OCI-M2 (cell line): ENCODE measurements at regions not wholly inside any gene's neighbourhood (a gene's known extent, or its start where the extent isn't known, plus 50 kb on each side); places are given as distances from the start of the nearest gene placed in this dataset.
"Not testable (repeated sequence)": the region's sequence is repeated elsewhere in the genome, so short reads cannot be mapped to it uniquely, and the experiment has no call there.

Experiments used
- DNase-seq: peaks from one replicate; lab custom pipeline; 2025; ENCODE audit not compliant: unreplicated experiment; lab: John Stamatoyannopoulos, UW

DNA sequence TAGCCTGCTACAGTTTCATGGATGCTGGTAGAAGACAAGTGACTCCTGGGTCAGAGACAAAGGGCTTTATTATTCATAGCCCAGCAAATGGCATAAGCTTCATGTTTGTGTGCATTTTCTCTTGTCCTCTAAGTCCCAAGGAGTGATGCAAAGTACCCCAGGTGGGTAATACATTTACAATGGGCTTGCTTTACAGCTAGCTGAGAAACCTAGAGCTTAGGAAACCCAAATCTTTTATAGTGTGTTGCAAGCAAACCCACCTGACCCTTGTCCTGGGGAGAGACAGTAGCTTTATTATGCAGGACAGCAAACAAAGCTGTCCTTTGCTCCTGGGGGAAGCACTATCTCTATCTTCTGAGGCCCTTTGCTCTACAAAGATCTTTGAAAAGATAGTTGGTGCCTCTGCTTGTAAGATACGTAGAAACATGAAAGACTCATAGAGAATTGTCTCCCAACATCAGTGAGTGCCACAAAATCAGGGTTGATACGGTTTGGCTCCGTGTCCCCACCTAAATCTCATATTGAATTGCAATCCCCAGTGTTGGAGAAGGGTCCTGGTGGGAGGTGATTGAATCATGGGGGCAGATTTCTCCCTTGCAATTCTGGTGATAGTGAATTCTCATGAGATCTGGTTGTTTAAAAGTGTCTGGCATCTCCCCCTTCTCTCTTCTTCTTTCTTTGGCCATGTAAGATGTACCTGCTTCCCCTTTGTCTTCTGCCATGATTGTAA is 315.8 kb upstream of the USP24 start:
- no peak for DNase-seq

DNA sequence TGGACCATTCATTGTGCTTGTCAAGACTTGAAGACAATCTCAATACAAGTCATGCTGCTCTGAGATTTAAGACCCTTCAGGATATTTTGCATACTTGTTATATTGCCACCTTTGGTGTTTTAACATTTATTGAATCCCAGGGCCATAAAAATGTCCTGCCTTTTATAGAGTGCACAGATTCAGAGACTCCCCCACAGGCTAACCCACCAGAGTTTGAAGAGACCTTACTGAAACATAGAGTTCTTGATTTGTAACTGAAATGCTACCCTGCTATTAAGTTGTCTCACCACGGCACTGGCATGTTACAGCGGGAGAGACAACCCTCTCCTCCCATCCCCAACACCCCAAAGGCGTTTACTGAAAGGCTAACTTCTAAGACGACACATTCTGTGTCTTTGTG is 313.9 kb upstream of the USP24 start:
- DNase-seq: no peak

DNA sequence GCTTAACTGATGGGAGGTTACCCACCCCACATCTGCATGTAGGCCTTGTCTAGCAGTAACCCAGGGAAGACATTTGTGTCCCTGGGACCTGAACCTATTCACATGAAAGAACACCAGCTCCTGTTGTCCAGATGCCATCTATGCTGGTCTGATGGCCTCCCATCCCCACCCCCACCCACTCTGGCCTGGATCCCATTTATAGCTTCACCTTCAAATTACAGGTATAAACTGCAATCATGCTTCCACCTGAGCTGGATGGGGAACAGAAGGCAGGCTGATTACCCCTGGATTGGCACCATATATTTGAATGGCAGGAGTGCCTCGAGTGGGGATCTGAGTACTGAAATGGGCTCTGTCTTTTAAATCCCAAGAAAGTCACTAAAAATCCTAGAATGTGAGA is 312.7 kb upstream of the USP24 start:
- DNase-seq: no peak

- no peak for DNase-seq
These were observed 311.6 kb upstream of the USP24 start for GRCh38 chr1:55526716-55527115.

DNA sequence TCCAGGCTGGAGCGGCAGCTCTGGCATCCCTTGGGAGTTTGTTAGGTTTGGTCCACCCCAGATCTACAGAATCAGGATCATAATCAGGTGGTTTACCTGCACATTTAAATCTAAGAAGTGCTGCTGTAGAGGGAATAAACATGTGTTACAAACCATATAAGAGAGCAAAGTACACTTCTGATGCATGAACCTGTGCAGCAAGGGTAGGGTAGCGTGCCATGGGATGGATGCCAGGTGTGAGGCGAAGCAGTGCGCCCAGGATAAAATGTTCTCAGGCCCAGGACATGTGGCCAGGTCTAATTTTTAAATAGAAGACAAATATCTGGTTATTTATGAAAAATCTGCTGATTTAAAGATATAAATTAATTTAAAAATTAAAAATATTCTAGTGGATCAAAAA is 308.8 kb upstream of the USP24 start:
- no peak for DNase-seq

- DNase-seq: no peak
These were observed 307.8 kb upstream of the USP24 start for GRCh38 chr1:55522982-55523381.

DNA sequence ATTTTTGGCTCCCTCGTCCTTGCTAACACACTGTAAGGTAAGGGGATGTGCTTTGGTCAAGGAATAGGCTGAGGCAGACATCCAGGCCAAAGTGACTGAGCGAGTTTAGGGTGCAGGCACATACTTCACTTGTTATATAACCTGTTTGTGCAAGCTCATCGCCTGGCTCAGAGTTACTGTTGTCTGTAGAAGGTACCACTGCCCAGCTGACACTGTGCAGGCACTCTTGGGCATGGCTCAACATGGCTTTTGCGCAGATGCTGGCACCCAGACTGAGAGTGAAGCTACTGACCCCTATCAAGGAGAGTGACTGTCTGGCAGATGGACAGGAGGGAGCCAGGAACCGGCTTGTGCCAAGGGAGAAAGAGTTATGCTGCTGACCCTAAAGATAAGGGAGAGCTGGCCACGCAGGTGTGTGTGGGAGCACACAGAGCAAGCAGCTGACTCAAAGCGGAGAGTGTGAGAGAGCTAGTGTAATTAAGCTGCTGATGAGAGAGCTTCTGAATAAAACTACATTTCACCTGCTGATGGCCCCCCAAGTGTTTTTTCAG is 307.3 kb upstream of the USP24 start:
- no peak for DNase-seq

DNA sequence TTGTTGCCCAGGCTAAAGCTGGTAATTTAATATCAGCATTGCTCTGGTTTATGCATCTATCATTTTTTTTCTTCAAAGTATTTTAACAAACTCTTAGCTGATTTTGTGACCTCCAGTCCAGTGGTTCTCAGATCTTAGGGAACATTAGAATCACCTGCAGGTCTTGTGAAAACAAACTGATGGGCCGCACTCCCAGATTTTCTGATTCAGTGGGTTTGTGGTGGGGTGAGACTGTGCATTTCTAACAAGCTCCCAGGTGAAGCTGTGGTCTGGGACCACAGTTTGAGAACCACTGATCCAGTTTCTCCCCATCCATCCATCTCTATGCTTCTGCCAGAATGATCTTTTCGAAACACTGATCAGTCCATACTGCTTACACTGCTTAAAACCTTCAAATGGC is 305.7 kb upstream of the USP24 start:
- no peak for DNase-seq

DNA sequence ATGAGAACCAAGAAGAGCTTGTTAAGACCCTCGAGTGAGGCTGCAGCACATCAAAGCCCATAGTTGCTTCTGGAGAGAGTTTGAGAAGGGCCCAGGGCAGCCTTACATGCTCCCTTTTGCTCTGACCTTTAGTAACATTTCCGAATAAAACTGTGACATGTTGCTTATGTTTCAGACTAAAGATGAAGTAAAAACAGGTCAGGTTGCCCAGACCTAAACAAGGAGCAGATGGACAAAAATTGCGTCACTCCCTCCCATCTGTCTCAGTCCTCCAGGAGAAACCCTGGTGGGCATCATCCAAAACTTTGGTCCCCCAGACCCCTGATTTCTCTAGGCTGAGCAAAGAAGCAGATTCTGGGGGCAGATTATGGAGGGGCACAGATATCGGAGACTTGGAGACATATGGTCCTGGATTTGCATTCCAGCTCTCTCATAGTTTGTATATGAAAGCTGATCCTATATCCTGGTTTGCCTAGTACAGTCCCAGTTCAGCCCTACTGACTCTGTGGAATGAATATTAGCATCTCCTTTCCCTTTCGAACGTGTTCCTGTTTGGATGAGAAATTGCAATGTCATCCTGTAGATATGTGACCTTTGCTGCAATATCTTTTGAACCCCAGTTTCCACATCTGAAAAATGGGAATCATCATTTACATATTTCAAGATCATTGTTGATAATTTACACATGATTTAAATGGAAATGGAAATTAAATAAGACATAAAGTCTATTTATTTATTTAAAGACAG is 304.9 kb upstream of the USP24 start:
- DNase-seq: no peak

GRCh38 chr1:55519276-55519675 is 304.1 kb upstream of the USP24 start:
- DNase-seq: no peak

DNA sequence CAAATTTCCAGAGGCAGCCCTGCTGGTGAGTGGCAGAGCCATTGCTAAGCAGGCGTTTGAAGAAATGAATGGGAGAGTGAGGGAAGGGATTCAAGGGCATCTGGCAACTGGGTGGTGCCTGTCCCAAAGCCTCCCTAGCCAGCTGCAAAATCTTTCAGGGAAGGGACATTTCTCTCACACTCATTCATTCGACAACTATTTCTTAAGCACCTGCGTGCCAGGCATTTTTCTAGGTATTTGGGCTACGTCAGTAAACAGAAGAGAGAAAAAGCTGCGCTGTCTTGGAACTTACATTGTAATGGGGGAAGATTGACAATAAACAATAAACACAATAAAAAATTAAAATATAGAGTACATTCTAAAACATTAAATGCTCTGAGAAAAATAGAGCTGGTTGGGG is 301.9 kb upstream of the USP24 start:
- no peak for DNase-seq

DNA sequence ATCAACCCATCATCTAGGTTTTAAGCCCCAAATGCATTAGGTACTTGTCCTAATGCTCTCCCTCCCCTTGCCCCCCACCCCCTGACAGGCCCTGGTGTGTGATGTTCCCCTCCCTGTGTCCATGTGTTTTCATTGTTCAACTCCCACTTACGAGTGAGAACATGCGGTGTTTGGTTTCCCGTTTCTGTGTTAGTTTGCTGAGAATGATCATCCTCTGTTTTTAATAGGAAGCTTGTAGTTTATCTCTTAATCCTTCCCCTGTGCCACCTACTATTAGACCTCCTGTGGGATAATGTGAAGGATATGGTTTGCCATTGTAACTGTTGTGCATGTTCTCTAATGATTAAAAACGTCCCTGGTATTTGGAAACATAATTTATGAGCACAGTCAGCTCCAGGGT is 299.4 kb upstream of the USP24 start:
- DNase-seq: not testable (repeated sequence)

GRCh38 chr1:55512466-55512865 is 297.3 kb upstream of the USP24 start:
- no peak for DNase-seq

DNA sequence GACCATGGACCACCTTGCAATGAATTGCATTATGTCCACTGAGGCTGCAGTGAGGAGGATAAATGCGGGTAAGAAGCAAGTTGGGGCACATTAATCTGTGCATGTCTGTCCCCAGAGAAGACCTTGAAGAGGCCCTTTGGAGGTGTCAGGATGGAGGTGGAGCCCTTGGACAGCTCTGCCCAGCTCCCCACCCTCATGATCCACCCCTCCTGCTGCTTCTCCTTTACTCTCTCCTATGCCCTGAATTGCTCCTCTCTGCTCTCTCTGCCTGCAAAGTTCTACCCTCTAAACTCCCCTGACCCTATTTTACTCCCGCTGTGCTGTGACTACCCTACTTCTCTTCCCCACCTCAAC is 292.4 kb upstream of the USP24 start:
- DNase-seq: no peak

DNA sequence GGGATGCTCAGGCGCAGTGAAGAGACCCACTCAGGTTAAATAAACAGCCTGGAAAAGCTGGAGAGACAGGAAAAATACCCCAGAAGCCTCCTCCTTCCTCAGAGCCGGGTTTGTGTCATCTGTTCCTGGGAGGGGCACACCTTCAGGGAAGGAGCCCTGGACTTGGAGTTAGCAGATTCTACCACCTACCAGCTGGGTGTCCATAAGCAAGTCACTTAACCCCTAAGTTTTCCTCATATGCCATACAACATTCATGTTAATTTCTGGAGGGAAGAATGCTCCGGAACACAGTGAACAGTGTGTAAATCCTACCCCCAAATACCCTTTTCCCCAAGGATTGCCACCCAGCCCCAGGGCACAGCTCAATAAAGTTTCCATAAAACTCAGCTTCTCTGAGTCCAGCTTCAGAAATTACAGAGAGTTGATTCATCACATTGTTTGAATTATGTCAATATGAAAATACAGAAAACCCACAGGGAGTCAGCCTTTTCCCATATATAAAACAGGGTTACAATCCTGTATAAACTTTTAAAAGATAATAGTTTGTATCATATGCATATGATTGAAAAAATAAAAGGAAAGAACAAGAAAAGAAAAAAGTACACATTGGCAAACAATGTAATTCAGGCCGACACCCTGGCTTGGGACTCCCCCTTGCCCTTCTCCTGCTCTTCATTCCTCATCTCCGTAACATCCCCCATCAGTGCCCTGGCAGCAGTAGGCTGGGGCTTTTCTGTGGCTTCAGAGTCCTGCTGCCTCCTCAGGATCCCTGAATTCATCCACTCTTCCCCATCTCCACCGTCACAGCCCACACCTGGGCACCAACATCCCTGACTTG is 291.8 kb upstream of the USP24 start:
- DNase-seq: no peak

DNA sequence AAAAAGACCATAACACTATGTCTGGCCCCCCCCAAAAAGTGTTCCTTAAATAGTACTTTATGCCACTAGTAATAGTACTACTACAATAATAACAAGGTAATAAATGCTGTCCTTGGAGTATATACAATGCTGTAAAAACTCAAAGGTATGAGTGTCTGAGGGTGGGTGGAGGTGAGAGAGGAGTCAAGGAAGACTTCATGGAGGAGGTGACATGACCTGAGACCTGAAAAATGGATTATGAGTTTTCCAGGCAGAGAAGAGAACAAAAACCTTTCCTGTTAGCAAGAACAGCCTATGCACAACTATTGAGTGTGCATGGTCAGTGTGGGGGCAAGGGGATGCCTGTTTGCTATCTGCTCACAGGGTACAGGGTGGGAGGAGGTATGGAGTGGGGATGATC is 290.2 kb upstream of the USP24 start:
- DNase-seq: no peak

DNA sequence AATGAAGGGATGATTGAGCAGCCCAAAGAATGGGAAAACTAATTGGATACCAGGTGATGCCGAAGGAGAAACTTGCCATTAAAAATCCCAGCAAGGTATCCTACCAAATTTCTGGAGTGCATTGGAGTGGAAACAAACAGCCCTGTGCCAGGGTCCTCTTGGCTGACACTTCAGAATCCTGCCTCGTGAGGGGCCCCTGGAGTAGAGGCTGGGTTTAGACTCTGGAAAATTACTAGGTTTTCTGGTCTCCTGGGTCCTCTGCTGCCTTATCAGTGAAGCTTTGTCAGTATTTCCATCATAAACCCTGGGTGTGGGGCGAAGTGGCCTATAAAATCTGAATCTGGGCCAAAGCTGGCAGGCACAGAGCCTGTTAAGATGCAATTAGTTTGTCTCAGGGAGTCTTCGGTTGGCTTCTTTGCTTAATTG is 289.2 kb upstream of the USP24 start:
- DNase-seq: no peak

DNA sequence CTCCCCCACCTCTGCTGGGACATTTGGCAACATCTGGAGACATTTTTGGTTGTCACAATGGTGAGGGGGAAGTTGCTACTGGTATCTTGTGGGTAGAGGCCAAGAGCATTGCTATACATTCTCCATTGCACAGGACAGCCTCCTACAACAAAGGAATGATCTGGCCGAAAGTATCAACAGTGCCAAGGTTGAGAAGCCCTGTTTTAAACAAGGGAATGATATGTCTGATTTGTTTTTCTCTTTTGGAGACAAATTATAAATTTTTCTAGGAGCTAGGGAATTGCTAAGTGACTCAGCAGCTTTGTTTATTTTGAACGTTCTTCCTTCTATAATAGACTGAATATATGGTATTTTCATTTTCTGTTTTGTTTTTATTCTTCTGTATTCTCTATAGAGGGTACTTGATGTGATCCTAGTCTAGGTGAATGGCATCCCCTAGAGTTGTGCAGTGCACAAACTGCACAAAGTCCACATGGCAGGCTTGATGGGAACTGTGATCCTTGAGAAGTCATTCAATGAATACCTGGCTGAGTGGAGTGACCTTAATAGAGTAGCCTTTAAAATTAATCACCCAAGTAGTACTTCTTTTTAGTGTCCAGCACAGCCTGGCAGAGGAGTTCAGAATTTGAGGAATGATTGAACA is 288.6 kb upstream of the USP24 start:
- DNase-seq: no peak

DNA sequence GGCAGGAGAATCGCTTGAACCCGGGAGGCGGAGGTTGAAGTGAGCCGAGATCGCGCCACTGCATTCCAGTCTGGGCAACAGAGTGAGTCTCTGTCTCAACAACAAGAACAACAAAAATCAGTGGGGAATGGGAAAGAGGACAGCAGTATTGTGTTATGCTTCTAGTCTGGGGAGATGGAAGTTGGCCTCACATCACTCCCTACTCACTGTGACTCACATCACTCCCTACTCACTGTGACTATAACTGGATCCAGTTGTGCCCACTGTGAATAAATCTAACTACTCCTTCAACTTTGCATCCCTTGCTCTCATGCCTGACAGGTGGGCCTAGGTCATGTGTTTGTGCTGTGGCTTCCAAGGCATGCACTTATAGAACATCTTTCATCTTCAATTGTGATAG is 285.4 kb upstream of the USP24 start:
- DNase-seq: no peak

GRCh38 chr1:55490547-55490946 is 275.4 kb upstream of the USP24 start:
- DNase-seq: no peak

GRCh38 chr1:55484173-55484572 is 269.0 kb upstream of the USP24 start:
- no peak for DNase-seq
